GM12891 (cell line): ENCODE measurements at regions not wholly inside any gene's neighbourhood (a gene's known extent, or its start where the extent isn't known, plus 50 kb on each side); places are given as distances from the start of the nearest gene placed in this dataset.

Experiments
- POLR2A ChIP-seq: IDR thresholded peaks from 2 replicates; pipeline ENCODE4 v1.6.1; 2011; ENCODE audit warnings: low read depth, low read length, control low read depth
- TAF1 ChIP-seq: IDR thresholded peaks from 2 replicates; pipeline ENCODE4 v1.6.1; 2011; ENCODE audit warnings: low read depth, low read length, control low read depth

- TF ChIP-seq TAF1 (no peak), POLR2A (no peak)
Measured at GRCh38 chr9:81047280-81047679, 642.1 kb downstream of the TLE1 start.
